Activated T-helper 1 cell treated with Interleukin-2 at 50 U/mL for 16 hours (primary cell): ENCODE measurements at regions not wholly inside any gene's neighbourhood (a gene's known extent, or its start where the extent isn't known, plus 50 kb on each side); places are given as distances from the start of the nearest gene placed in this dataset.
"Not testable (repeated sequence)": the region's sequence is repeated elsewhere in the genome, so short reads cannot be mapped to it uniquely, and the experiment has no call there.

ENCODE experiments used
- DNase-seq: peaks from one replicate; pipeline ENCODE4 v3.0.0-alpha.2; 2020; ENCODE audit warnings: low read depth

- DNase-seq: peak; percentile 47
These were observed 56.3 kb upstream of the KRTAP5-11 start for GRCh38 chr11:71638801-71639519.

- DNase-seq: not testable (repeated sequence)
These were observed 56.8 kb upstream of the KRTAP5-11 start for GRCh38 chr11:71639520-71639849.

DNA sequence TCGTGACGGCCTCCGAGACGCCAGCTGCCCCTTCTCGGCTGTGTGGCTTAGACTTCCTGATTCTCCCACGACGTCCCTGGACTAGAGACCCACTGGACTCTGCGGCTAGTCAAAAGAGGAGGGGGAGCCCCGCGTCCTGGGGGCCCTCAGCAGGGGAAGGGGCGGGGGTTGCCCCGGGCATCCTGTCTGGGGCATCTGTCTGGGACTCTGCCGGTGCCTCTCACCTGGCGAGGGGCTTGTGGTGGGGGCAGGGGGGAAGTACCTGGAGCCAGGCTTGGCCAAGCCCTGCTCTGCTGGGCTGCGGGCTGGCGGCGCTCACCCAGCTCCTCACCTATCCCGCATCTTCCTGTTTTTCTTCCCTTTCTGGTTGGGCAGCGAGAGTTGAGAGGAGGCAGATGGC, 57.2 kb upstream of the KRTAP5-11 start:
- DNase-seq: not testable (repeated sequence)

DNA sequence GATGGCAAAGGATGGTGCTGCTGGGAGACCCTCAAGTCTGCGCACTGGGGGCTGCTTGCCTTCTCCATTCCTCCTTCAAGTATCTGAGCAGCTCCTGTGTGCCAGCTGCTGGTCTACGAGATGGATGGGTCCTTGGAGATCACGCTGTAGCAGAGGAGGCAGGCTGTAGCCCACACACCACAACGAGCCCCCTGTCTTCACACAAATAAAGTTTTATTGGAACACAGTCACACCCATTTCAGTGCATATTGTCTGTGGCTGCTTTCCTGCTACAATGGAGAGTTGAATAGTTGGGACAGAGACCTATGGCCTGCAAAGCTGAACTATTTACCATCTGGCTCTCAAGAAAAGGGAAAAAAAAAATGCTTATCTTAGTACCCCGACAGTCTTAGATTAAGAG, 64.4 kb upstream of the KRTAP5-11 start:
- DNase-seq: not testable (repeated sequence)

- DNase-seq: not testable (repeated sequence)
These were observed 70.3 kb upstream of the KRTAP5-11 start for GRCh38 chr11:71652998-71653397.

DNA sequence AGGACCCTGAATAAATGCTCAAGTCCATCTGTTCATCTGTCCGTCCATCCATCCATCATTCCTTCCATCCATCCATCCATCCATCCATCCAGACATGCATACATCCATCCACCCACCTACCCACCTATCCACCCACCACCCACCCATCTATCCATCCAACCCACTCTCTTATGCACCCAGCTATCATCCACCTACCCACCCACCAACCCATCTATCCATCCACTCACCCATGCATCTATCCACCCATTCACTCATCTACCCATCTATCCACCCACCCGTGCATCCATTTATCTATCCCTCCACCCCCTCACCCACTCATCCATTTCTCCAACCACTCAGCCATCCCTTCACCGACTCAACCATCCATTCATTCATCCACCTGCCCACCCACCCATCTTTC, 71.7 kb upstream of the KRTAP5-11 start:
- DNase-seq: not testable (repeated sequence)

- DNase-seq: not testable (repeated sequence)
These were observed 72.4 kb upstream of the KRTAP5-11 start for GRCh38 chr11:71655041-71655440.

DNA sequence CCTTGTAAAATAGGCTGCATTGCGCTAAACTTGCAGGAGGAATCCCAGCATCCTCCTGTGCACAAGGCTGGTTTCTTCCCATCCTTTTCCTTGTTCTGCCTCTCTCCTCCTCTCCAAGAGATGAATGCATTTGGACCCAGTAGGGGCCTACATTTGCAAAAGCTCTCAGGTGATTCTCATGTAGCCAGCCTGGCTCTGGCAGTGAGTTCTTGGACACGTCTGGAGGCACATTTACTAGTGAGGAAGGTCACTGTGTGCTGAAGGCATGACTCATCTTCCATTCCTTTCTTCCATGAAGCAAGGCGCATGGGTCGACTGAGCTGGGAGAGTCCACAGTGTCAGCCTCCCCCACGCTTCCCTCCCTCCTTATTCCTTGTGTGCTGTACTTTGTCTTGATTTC, 73.8 kb upstream of the KRTAP5-11 start:
- DNase-seq: not testable (repeated sequence)

DNA sequence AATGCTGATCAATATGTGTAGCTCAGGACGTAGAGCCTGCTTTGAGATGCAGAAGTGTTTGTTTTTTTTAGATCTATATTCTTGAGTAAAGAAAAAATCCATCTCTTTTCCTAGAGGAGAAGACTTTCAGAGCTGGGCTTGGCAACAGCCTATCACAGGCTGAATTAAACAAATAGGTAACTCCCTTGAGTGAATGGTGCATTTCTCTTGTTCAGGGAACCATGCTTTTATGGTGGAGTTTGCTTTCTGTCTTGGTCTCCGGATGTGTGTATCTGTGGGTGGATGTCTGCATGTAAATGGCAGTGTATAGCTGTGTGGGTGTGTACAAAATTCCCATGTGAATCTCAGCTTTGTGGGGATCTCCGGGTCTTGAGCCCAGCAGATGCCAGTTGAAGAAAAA, 82.3 kb upstream of the KRTAP5-11 start:
- not testable (repeated sequence) for DNase-seq

- not testable (repeated sequence) for DNase-seq
These were observed 115.4 kb upstream of the KRTAP5-11 start for GRCh38 chr11:71698110-71698509.

DNA sequence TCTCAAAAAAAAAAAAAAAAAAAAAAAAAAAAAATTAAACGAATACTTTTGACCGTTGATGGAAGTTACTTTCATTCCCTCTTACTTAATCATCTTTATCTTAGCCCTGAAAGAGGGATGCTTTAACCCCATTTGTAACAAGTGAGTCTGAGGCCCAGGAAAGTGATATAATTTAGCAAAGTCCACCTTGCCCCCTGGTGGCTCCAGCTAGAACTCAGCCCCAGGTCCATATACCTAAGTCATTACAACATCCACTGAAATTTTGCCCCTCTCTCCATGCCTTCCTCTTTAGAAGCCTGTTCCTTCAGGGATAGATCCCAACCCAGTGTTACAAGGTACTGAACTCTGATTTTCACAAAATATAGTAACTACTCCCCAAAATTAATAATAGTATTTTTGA, 116.3 kb upstream of the KRTAP5-11 start:
- not testable (repeated sequence) for DNase-seq

DNA sequence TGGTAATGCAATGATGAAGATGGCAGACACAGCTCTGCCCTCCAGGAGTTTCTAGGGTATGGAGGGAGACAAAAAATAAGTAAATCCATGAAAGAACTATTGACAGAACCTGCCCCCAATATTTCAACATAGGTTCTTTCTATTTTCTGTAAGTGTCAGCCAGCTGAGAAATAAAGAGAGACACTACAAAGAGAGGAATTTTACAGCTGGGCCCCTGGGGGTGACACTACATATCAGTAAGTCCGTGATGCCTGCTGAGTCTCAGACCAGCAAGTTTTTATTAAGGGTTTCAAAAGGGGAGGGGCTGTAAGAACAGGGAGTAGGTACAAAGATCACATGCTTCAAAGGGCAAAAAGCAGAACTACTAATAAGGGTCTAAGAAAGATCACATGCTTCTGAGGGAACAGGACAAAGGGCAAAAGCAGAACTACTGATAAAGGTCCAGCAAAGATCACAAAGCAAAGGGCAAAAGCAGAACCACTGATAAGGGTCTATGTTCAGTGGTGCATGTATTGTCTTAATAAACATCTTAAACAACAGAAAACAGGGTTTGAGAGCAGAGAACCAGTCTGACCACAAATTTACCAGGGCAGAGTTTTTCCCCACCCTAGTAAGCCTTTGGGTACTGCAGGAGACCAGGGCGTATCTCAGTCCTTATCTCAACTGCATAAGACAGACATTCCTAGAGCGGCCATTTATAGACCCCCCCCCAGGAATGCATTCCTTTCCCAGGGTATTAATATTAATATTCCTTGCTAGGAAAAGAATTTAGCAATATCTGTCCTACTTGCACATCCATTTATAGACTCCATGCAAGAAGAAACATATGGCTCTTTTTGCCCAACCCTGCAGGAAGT, 119.0 kb upstream of the KRTAP5-11 start:
- DNase-seq: not testable (repeated sequence)

GRCh38 chr11:71705086-71705737, 122.5 kb upstream of the KRTAP5-11 start:
- not testable (repeated sequence) for DNase-seq

DNA sequence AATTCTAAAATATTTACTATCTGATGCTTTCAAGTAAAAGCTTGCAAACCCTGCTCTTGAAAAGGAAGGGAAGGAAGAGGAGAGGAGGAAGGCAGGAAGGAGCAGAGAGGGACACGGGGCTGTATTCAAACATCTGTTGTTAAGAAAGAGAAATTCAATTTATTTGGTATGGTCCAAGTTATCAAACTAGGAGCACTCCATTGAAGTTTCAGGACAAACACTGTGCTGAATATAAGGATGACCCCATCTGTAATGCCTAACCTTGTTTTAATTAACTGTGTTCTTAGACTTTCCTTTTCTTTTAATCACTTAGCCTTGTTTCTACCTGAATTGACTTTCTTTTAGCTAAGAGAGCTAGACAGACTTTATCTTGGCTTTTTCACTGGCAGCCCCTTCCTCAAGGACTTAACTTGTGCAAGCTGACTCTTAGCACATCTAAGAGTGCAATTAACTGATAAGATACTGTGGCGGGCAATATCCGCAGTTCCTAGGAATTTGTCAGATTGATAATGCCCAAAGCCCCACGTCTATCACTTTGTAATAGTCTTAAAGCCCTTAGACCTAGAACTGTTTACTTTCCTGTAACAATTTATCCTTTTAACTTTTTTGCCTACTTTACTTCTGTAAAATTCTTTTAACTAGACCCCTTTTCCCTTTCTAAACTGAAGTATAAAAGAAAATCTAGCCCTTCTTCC, 123.2 kb upstream of the KRTAP5-11 start:
- not testable (repeated sequence) for DNase-seq

DNA sequence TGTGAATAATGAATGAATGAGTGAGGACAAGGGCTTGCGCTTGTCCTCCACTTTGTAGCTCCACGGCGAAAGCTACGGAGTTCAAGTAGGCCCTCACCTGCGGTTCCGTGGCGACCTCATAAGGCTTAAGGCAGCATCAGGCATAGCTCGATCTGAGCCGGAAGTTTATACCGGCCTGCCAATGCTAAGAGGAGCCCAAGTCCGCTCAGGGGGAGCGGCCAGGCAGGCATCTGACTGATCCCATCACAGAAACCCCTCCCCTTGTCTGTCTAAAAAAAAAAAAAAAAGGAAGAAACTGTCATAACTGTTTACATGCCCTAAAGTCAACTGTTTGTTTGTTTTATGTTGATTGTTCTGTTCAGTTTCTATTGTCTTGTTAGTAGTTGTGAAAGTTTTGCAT, 124.4 kb upstream of the KRTAP5-11 start:
- DNase-seq: not testable (repeated sequence)

DNA sequence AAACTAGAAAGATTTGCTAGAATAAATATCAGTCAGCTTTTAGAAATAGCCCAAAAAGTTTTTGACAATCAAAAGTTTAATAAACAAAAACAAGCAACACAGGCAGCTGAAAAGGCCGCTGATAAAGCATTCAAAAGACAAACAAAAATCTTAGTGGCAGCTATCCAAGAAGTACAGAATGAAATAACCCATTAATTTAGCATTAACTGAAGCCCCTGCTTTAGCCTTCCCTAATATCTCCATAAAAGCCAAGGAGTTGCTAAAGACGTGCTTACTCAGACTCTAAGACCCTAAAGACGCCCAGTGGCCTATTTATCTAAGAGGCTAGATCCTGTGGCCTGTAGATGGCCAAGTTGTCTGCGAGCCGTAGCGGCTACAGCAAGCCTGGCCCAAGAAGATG, 123.5 kb upstream of the DEFB108B start:
- DNase-seq: not testable (repeated sequence)

- peak; percentile 24 for DNase-seq
These were observed 122.8 kb upstream of the DEFB108B start for GRCh38 chr11:71710171-71710671.

GRCh38 chr11:71710701-71711385, 122.2 kb upstream of the DEFB108B start:
- not testable (repeated sequence) for DNase-seq

GRCh38 chr11:71712350-71712749, 120.7 kb upstream of the DEFB108B start:
- not testable (repeated sequence) for DNase-seq

DNA sequence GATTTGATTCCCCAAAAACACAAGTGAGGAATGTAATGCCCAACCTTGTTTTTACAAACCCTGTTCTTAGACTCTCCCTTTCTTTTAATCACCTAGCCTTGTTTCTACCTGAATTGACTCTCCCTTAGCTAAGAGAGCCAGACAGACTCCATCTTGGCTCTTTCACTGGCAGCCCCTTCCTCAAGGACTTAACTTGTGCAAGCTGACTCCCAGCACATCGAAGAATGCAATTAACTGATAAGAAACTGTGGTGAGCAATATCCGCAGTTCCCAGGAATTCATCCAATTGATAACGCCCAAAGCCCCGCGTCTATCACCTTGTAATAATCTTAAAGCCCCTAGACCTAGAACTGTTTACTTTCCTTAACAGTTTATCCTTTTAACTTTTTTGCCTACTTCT, 120.2 kb upstream of the DEFB108B start:
- not testable (repeated sequence) for DNase-seq

DNA sequence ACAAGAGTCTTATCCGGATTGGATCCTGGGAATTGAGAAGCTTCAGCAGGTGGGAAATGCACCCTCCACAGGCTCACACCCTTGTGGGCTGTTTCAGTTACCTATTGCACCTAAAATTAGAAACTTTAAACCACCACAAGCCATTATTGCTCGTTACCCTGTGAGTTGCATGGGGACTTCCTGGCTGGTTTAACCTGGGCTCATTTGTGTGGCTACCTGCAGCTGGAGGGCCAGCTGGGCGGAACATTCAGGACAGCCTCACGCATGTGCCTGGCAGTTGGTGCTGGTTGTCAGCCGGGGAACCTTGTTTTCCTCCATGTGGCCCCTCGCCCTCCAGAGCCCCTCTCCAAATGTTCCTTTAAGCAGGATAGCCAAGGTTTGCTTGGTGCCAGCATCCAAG, 118.5 kb upstream of the DEFB108B start:
- not testable (repeated sequence) for DNase-seq
